ENCODE measurements at regions not wholly inside any gene's neighbourhood (a gene's known extent, or its start where the extent isn't known, plus 50 kb on each side); places are given as distances from the start of the nearest gene placed in this dataset.

DNA sequence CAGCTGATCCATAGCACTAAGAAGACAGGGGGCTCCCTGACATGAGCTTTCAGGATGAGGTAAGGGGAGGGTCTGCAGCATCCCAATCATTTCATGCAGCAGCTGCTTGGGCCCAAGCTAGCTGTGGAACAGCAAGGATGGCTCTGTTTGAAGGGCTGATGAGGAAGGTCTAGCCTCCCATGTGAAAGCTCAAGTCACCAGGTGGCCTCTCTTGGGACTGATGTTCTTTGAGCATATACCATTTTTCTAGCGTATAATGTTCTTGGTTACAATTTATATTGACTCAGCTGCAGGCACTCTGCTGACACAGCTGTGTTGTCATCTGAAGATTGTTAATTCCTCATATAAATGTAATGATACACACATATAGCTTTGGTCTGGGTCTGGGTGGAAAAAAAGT lies 87.0 kb downstream of the CD200R1L start:
- Histone ChIP-seq H3K27ac (ENCODE audit: low read depth, low read length) (no peak overlapping the region), H4K20me1 (ENCODE audit: low read depth, low read length) (no peaks in the 10 kb centered on the region), H3K27me3 (ENCODE audit: low read length) (no peaks in the 10 kb centered on the region), H3K4me3 (ENCODE audit: insufficient read depth, low read length, poor library complexity, severe bottlenecking) (no peak overlapping the region), H3K9me2 (replicated peaks; ENCODE audit: insufficient read depth, low read length) (no peaks in the 10 kb centered on the region), H3K79me2 (ENCODE audit: insufficient read depth, low read length) (no peaks in the 10 kb centered on the region), H3K9me3 (ENCODE audit: insufficient read depth, low read length) (peaks cover 15% of the 10 kb centered on the region; the same call in 1 of the 2 replicates), H2AFZ (ENCODE audit: low read depth, low read length, severe bottlenecking) (no peak overlapping the region), H3K4me2 (ENCODE audit: low read depth, low read length, poor library complexity, severe bottlenecking) (no peak overlapping the region), H3K9ac (ENCODE audit: low read length) (no peak overlapping the region), H3F3A (ENCODE audit: insufficient read depth) (no peaks in the 10 kb centered on the region), H3K36me3 (ENCODE audit: low read length) (peaks cover 5% of the 10 kb centered on the region; the same call in 1 of the 2 replicates)
- TF ChIP-seq EZH2phosphoT487 (conservative IDR thresholded peaks at IDR 0.05; ENCODE audit: low read length): no peak
- no peak for TF ChIP-seq CTCF (IDR thresholded peaks at IDR 0.05; ENCODE audit: insufficient read depth, low read length, poor library complexity, severe bottlenecking)

DNA sequence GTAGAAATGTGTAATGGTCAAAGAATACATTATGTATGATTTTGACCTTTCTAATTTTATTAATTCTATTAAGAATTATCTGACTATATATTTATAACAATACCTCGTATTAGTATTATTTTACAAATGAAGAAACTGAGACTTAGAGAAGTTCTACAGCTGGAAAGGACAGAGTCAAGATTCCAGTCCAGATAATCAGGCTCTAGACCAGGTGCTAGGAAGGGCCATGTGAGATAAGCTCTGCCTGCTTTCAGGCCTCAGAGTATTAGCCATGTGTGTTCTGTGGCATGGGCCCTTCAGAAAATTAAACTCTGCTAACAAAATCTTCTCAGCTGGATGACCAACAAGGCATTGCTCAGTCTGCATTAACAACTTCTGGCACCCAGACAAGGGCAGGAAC lies 87.5 kb downstream of the CD200R1L start:
- no peak overlapping the region for H3K9ac ChIP-seq (ENCODE audit: low read length)

DNA sequence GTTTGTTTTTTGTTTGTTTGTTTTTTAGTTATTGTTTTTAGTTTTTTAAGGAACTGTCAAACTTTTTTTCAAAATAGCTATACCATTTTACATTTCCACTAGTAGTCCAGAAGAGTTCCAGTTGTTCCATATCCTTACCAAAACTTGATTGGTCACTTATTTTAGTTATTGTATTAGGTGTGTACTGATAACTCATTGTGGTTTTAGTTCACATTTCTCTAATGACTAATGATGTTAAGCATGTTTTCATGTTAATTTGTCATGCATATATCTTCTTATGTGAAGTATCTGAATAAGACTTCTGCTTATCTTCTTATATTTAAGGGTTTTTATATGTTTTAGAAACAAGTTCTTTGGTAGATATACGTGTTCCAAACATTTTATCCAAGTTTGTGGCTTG lies 89.5 kb downstream of the CD200R1L start:
- H3K9me3 ChIP-seq (ENCODE audit: insufficient read depth, low read length): peaks cover 15% of the 10 kb centered on the region; the same call in 1 of the 2 replicates
- H3K27me3 ChIP-seq (ENCODE audit: low read length): no peaks in the 10 kb centered on the region
- H3K27ac ChIP-seq (ENCODE audit: low read depth, low read length): no peak overlapping the region

More for the DNA sequence above, 87.5 kb downstream of the CD200R1L start:
- Histone ChIP-seq H3F3A (ENCODE audit: insufficient read depth) (no peaks in the 10 kb centered on the region), H3K4me3 (ENCODE audit: insufficient read depth, low read length, poor library complexity, severe bottlenecking) (no peak overlapping the region), H3K4me2 (ENCODE audit: low read depth, low read length, poor library complexity, severe bottlenecking) (no peak overlapping the region), H3K27ac (ENCODE audit: low read depth, low read length) (no peak overlapping the region), H2AFZ (ENCODE audit: low read depth, low read length, severe bottlenecking) (no peak overlapping the region), H4K20me1 (ENCODE audit: low read depth, low read length) (no peaks in the 10 kb centered on the region), H3K27me3 (ENCODE audit: low read length) (no peaks in the 10 kb centered on the region), H3K36me3 (ENCODE audit: low read length) (peaks cover 5% of the 10 kb centered on the region; the same call in 1 of the 2 replicates), H3K9me3 (ENCODE audit: insufficient read depth, low read length) (peaks cover 15% of the 10 kb centered on the region; the same call in 1 of the 2 replicates), H3K79me2 (ENCODE audit: insufficient read depth, low read length) (no peaks in the 10 kb centered on the region), H3K9me2 (replicated peaks; ENCODE audit: insufficient read depth, low read length) (no peaks in the 10 kb centered on the region)
- no peak for TF ChIP-seq CTCF (IDR thresholded peaks at IDR 0.05; ENCODE audit: insufficient read depth, low read length, poor library complexity, severe bottlenecking)
- no peak for TF ChIP-seq EZH2phosphoT487 (conservative IDR thresholded peaks at IDR 0.05; ENCODE audit: low read length)

More for the DNA sequence above, 89.5 kb downstream of the CD200R1L start:
- H3K9ac ChIP-seq (ENCODE audit: low read length): no peak overlapping the region
- peaks cover 5% of the 10 kb centered on the region; the same call in 1 of the 2 replicates for H3K36me3 ChIP-seq (ENCODE audit: low read length)
- H3K4me3 ChIP-seq (ENCODE audit: insufficient read depth, low read length, poor library complexity, severe bottlenecking): no peak overlapping the region
- H4K20me1 ChIP-seq (ENCODE audit: low read depth, low read length): no peaks in the 10 kb centered on the region
- no peak overlapping the region for H3K4me2 ChIP-seq (ENCODE audit: low read depth, low read length, poor library complexity, severe bottlenecking)
- TF ChIP-seq EZH2phosphoT487 (conservative IDR thresholded peaks at IDR 0.05; ENCODE audit: low read length) (no peak), CTCF (IDR thresholded peaks at IDR 0.05; ENCODE audit: insufficient read depth, low read length, poor library complexity, severe bottlenecking) (no peak)
- no peaks in the 10 kb centered on the region for H3K79me2 ChIP-seq (ENCODE audit: insufficient read depth, low read length)
- H2AFZ ChIP-seq (ENCODE audit: low read depth, low read length, severe bottlenecking): no peak overlapping the region
- no peaks in the 10 kb centered on the region for H3F3A ChIP-seq (ENCODE audit: insufficient read depth)
- H3K9me2 ChIP-seq (replicated peaks; ENCODE audit: insufficient read depth, low read length): no peaks in the 10 kb centered on the region

All from SU-DHL-6 (cell line).